ENCODE measurements at regions not wholly inside any gene's neighbourhood (a gene's known extent, or its start where the extent isn't known, plus 50 kb on each side); places are given as distances from the start of the nearest gene placed in this dataset.

DNA sequence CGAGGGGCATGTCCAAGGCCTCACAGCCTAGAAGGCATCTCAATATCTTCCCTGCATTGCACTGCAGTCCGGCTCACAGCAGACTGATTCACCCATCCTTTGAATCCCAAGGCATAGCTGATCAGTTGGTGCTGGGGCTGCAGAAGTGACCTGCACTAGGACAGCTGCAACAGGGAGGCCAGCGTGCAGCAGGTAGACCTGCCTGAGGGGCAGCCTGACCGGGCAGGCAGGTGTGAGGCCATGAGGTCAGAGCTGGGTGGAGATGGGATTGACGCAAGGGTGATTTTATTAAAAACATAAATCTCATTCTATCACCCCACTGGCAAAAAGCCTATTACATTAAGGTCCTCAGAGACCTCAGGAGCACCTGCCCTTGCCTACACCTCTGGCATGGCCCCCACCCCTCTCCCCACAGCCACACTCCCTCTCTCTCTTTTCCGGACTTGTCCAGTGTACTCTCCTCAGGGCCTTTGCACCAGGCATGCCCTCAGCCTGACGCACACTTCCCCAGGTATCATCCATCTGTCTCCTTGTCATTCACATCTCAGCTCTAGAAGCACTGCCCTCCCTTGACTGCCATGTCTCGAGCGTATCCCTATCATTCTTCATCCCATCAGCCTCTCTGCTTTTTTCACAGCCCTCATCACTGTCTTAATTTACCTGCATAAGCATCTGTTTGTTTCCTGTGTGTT lies 63.5 kb upstream of the WIPF1 start:
- no peak overlapping the region for H3K4me3 ChIP-seq (ENCODE audit: low read depth, low read length)
- no peaks in the 10 kb centered on the region for H3K27me3 ChIP-seq
- no peaks in the 10 kb centered on the region for H3K36me3 ChIP-seq
- DNase-seq, result no peak
- TF ChIP-seq, protein P1, sequence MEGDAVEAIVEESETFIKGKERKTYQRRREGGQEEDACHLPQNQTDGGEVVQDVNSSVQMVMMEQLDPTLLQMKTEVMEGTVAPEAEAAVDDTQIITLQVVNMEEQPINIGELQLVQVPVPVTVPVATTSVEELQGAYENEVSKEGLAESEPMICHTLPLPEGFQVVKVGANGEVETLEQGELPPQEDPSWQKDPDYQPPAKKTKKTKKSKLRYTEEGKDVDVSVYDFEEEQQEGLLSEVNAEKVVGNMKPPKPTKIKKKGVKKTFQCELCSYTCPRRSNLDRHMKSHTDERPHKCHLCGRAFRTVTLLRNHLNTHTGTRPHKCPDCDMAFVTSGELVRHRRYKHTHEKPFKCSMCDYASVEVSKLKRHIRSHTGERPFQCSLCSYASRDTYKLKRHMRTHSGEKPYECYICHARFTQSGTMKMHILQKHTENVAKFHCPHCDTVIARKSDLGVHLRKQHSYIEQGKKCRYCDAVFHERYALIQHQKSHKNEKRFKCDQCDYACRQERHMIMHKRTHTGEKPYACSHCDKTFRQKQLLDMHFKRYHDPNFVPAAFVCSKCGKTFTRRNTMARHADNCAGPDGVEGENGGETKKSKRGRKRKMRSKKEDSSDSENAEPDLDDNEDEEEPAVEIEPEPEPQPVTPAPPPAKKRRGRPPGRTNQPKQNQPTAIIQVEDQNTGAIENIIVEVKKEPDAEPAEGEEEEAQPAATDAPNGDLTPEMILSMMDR (IDR thresholded peaks at IDR 0.05; ENCODE audit: low read depth, low read length), result no peak
- no peaks in the 10 kb centered on the region for H3K9me3 ChIP-seq
- H3K4me1 ChIP-seq, result no peaks in the 10 kb centered on the region

DNA sequence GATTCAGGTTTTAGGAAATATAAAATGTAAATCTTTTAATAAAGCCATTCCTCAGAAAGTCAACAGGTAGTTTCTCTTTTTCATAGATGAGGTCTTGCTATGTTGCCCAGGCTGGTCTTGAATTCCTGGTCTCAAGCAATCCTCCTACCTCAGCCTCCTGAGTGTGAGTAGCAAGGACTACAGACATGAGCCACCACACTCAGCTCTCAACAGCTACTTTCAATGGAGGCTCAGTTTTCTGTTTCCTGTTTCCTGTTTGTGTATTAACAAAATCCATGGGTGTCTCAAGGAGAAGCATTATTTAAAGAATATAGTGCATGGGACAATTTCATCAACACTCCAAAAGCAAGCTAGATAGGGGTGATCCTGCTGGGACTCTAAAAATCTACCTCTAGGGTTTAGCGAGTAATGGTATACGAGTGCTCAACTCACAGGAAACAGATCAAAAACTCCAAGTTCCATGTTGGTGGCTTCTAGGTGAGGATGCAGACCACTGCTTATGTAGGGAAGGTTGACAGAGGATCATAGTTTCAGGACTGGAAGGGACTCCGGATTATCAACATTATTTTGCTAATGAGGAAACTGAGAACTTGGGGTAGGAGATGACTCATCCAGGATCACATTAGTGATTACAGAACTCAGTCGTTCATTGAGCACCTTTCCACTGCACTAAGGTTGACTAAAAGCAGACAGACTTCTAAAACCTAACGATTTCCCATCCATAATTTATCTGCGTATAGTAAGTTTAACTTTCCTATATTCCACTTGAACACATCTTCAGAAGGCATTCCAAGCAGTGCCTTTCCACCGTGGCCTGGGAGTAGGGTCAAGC lies 61.7 kb upstream of the WIPF1 start:
- DNase-seq, result no peak
- Histone ChIP-seq H3K4me3 (ENCODE audit: low read depth, low read length) (no peak overlapping the region), H3K36me3 (no peaks in the 10 kb centered on the region), H3K27me3 (no peaks in the 10 kb centered on the region), H3K9me3 (no peaks in the 10 kb centered on the region), H3K4me1 (no peaks in the 10 kb centered on the region)
- TF ChIP-seq, protein P1 (IDR thresholded peaks at IDR 0.05; ENCODE audit: low read depth, low read length), result no peak

DNA sequence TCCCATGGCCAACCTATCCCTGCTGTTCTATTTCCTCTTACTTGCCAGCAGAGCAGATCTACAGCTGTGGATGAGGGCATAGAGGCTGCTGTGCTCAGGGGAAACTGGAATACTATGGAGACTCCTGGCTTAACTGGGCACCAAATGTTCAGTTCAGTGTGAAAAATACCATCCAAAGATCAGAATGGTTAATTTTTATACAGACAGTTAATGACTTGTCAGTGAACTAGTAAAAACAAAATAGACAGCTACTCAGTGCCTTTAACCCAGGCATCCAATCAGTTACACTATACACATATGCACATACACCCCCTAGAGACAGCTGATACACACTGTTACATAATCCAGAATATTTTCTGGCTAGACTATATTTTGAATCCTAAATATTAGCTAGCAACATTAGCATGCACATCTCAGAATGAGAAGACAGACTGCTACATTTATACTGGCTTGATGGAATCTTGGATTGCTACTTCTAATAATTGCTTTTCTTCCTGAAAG lies 59.1 kb upstream of the WIPF1 start:
- no peak for DNase-seq
- Histone ChIP-seq H3K4me3 (ENCODE audit: low read depth, low read length) (no peak overlapping the region), H3K27me3 (no peaks in the 10 kb centered on the region), H3K9me3 (no peaks in the 10 kb centered on the region), H3K4me1 (no peaks in the 10 kb centered on the region), H3K36me3 (no peaks in the 10 kb centered on the region)
- TF ChIP-seq, protein P1 (IDR thresholded peaks at IDR 0.05; ENCODE audit: low read depth, low read length), result no peak

DNA sequence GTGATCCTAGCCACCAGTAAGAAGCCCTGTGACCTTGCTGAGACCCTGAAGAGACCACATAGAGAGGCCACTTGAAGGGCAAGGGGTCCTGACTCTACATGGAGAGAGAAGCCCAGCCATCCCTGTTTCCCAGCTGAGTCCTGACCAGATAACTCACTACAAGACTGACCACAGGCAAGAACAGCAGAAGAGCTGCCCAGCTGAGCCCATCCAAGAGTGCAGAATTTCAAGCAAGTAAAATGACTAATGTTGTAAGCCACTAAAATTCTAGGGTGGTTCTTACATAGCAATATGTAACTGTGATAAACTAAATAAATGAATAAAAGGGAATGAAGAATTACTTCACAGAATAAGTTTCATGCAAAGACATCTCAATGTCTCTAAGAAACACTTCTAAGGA lies 58.4 kb upstream of the WIPF1 start:
- Histone ChIP-seq H3K4me1 (no peaks in the 10 kb centered on the region), H3K4me3 (ENCODE audit: low read depth, low read length) (no peak overlapping the region), H3K9me3 (no peaks in the 10 kb centered on the region), H3K36me3 (no peaks in the 10 kb centered on the region), H3K27me3 (no peaks in the 10 kb centered on the region)
- TF ChIP-seq, protein P1 (IDR thresholded peaks at IDR 0.05; ENCODE audit: low read depth, low read length), result no peak
- DNase-seq, result no peak

DNA sequence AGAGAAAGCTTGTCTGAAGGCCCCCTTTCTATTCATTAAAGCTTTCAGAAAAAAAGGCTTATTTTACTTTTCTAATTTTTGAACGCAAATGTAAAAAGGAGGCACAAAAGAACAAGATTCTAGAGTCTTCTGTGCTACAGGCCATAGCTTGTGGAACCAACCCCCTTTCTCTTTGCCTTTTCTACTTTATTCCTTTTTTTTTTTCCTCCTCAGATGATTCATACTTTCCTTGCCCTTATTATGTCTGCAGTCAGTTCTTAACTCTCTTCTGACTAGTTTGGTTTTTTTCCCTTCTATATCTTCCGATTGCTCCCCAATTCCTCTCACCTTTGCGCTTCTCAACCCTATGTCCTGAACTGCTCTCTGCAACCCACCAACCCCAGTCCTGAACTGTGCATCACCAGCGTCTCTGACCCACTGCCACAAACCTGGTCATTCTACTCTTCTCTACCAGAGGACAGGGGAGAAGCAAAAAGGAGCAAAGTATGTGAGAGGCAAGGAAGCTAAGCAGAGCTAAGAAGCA lies 56.9 kb upstream of the WIPF1 start:
- TF ChIP-seq, protein P1 (IDR thresholded peaks at IDR 0.05; ENCODE audit: low read depth, low read length), result no peak
- no peaks in the 10 kb centered on the region for H3K36me3 ChIP-seq
- H3K4me3 ChIP-seq (ENCODE audit: low read depth, low read length), result no peak overlapping the region
- H3K4me1 ChIP-seq, result no peaks in the 10 kb centered on the region
- H3K9me3 ChIP-seq, result no peaks in the 10 kb centered on the region
- H3K27me3 ChIP-seq, result no peaks in the 10 kb centered on the region
- DNase-seq, result no peak
